SH-SY5Y (cell line): ENCODE measurements at regions not wholly inside any gene's neighbourhood (a gene's known extent, or its start where the extent isn't known, plus 50 kb on each side); places are given as distances from the start of the nearest gene placed in this dataset.

Experiments used
- GATA2 ChIP-seq: IDR thresholded peaks from 2 replicates; pipeline ENCODE4 v1.6.1; 2011; ENCODE audit warnings: mild to moderate bottlenecking, low read depth, low read length
- GATA3 ChIP-seq: IDR thresholded peaks from 2 replicates; pipeline ENCODE4 v1.6.1; 2011; ENCODE audit warnings: low read depth, mild to moderate bottlenecking, low read length, moderate library complexity

GRCh38 chr6:141488488-141488887, 644.2 kb upstream of the GJE1 start:
- TF ChIP-seq GATA2 (no peak), GATA3 (no peak)
